ENCODE measurements at regions not wholly inside any gene's neighbourhood (a gene's known extent, or its start where the extent isn't known, plus 50 kb on each side); places are given as distances from the start of the nearest gene placed in this dataset.

DNA sequence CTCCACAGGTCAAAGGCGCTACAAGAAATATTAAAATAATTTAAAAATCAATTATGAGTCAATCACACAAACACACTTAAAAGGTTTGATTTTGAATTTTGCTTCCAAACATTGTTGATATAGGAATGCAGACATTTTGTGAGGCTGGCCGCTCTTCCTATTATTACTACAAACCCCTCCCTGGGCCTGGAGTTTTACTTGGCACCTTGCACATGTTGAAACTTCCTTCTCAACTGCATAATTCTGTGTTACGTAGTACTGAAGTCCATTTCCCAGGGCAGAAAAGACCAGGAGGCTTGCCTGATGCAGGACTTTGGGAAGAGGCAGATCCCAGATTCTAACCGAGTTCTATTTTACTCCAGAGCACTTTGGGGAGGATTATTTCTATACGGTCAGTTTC is 71.5 kb downstream of the CYTL1 start:
- TF ChIP-seq CTCF (IDR thresholded peaks at IDR 0.05) (no peak), EZH2 (IDR thresholded peaks at IDR 0.05; ENCODE audit: borderline replicate concordance, insufficient read depth, low read depth, low read length, poor library complexity, severe bottlenecking) (no peak)

Data from B cell (primary cell).